H9 (cell line): ENCODE measurements at regions not wholly inside any gene's neighbourhood (a gene's known extent, or its start where the extent isn't known, plus 50 kb on each side); places are given as distances from the start of the nearest gene placed in this dataset.

ENCODE experiments used
- DNase-seq: peaks from one replicate; pipeline ENCODE4 v3.0.0-alpha.2; 2017
- H2AFZ ChIP-seq: one replicate; pipeline ENCODE4 v1.6.1; 2013; ENCODE audit warnings: mild to moderate bottlenecking, low read length, control low read depth, moderate library complexity
- H2AK5ac ChIP-seq: 2 replicates; pipeline ENCODE4 v1.6.1; 2013; ENCODE audit warnings: low read length, control low read depth, mixed read lengths; ENCODE audit not compliant: insufficient read length
- H2BK120ac ChIP-seq: one replicate; pipeline ENCODE4 v1.6.1; 2013; ENCODE audit warnings: low read depth, mild to moderate bottlenecking, low read length, control low read depth, inconsistent platforms; ENCODE audit not compliant: poor library complexity, severe bottlenecking
- H2BK12ac ChIP-seq: 2 replicates; pipeline ENCODE4 v1.6.1; 2013; ENCODE audit warnings: low read length, control low read depth, mixed read lengths, low read depth; ENCODE audit not compliant: insufficient read length
- H2BK15ac ChIP-seq: 2 replicates; pipeline ENCODE4 v1.6.1; 2013; ENCODE audit warnings: low read depth, low read length, control low read depth
- H2BK20ac ChIP-seq: one replicate; pipeline ENCODE4 v1.6.1; 2013; ENCODE audit warnings: low read depth, mild to moderate bottlenecking, low read length, control low read depth, inconsistent platforms; ENCODE audit not compliant: poor library complexity, severe bottlenecking
- H2BK5ac ChIP-seq: 2 replicates; pipeline ENCODE4 v1.6.1; 2013; ENCODE audit warnings: low read length, control low read depth, mixed read lengths; ENCODE audit not compliant: insufficient read length
- H3K14ac ChIP-seq: 2 replicates; pipeline ENCODE4 v1.6.1; 2013; ENCODE audit warnings: low read length, control low read depth; ENCODE audit not compliant: insufficient read depth
- H3K18ac ChIP-seq: 2 replicates; pipeline ENCODE4 v1.6.1; 2013; ENCODE audit warnings: low read depth, mild to moderate bottlenecking, mixed read lengths, low read length, control low read depth; ENCODE audit not compliant: insufficient read length
- H3K23ac ChIP-seq: 2 replicates; pipeline ENCODE4 v1.6.1; 2013; ENCODE audit warnings: low read length, control low read depth, mixed read lengths, low read depth; ENCODE audit not compliant: insufficient read length
- H3K23me2 ChIP-seq: 2 replicates; pipeline ENCODE4 v1.6.1; 2013; ENCODE audit warnings: low read depth, mild to moderate bottlenecking, mixed read lengths, low read length, control low read depth; ENCODE audit not compliant: insufficient read length, poor library complexity, severe bottlenecking
- H3K27ac ChIP-seq: 2 replicates; pipeline ENCODE4 v1.5.1; 2013; ENCODE audit warnings: low read length, control low read depth, mixed read lengths, low read depth; ENCODE audit not compliant: insufficient read length
- H3K27me3 ChIP-seq: 2 replicates; pipeline ENCODE4 v1.6.1; 2013; ENCODE audit warnings: low read length, control low read depth, inconsistent platforms; ENCODE audit not compliant: insufficient read depth
- H3K4ac ChIP-seq: 2 replicates; pipeline ENCODE4 v1.6.1; 2013; ENCODE audit warnings: low read depth, mild to moderate bottlenecking, control low read depth, inconsistent platforms, low read length, moderate library complexity
- H3K4me1 ChIP-seq: 2 replicates; pipeline ENCODE4 v1.6.1; 2013; ENCODE audit warnings: low read length, control low read depth, inconsistent platforms; ENCODE audit not compliant: insufficient read depth
- H3K4me2 ChIP-seq: 2 replicates; pipeline ENCODE4 v1.6.1; 2013; ENCODE audit warnings: low read length, control low read depth, mixed read lengths; ENCODE audit not compliant: insufficient read length, insufficient read depth
- H3K56ac ChIP-seq: 2 replicates; pipeline ENCODE4 v1.6.1; 2013; ENCODE audit warnings: low read depth, mild to moderate bottlenecking, mixed read lengths, low read length, control low read depth; ENCODE audit not compliant: insufficient read length
- H3K79me1 ChIP-seq: 2 replicates; pipeline ENCODE4 v1.6.1; 2013; ENCODE audit warnings: low read depth, mild to moderate bottlenecking, moderate library complexity, low read length, control low read depth, inconsistent platforms; ENCODE audit not compliant: insufficient read depth, poor library complexity, severe bottlenecking
- H3K79me2 ChIP-seq: 2 replicates; pipeline ENCODE4 v1.6.1; 2013; ENCODE audit warnings: low read length, control low read depth, inconsistent platforms; ENCODE audit not compliant: insufficient read depth
- H3K9ac ChIP-seq: 2 replicates; pipeline ENCODE4 v1.6.1; 2013; ENCODE audit warnings: low read length, control low read depth, mixed read lengths; ENCODE audit not compliant: insufficient read length; ENCODE audit errors: extremely low read depth
- H3K9me3 ChIP-seq: one replicate; pipeline ENCODE4 v1.6.1; 2013; ENCODE audit warnings: low read depth, low read length, inconsistent platforms; ENCODE audit not compliant: control insufficient read depth
- H3T11ph ChIP-seq: one replicate; pipeline ENCODE4 v1.6.1; 2013; ENCODE audit warnings: mild to moderate bottlenecking, low read length, control low read depth, inconsistent platforms
- H4K20me1 ChIP-seq: one replicate; pipeline ENCODE4 v1.6.1; 2013; ENCODE audit not compliant: control insufficient read depth, insufficient read length, insufficient read depth
- H4K5ac ChIP-seq: 2 replicates; pipeline ENCODE4 v1.6.1; 2013; ENCODE audit warnings: low read depth, mild to moderate bottlenecking, mixed read lengths, low read length, control low read depth; ENCODE audit not compliant: insufficient read length
- H4K8ac ChIP-seq: replicated peaks from 2 replicates; pipeline ENCODE4 v1.6.1; 2013; ENCODE audit warnings: low read length, control low read depth, mixed read lengths, low read depth; ENCODE audit not compliant: insufficient read length
- H4K91ac ChIP-seq: 2 replicates; pipeline ENCODE4 v1.6.1; 2013; ENCODE audit warnings: low read depth, mild to moderate bottlenecking, moderate library complexity, mixed read lengths, low read length, control low read depth; ENCODE audit not compliant: insufficient read length
- H3K27ac Mint-ChIP-seq, 3 experiments: 2 replicates in 2 of 3; 3 replicates in 1 of 3; pipeline ENCODE4 v1.8.0; 2020 to 2021; ENCODE audit warnings: mixed read lengths in 3 of 3, mild to moderate bottlenecking in 1 of 3, moderate library complexity in 1 of 3
- H3K27me3 Mint-ChIP-seq: 2 replicates; pipeline ENCODE4 v1.8.0; 2021; ENCODE audit warnings: low read depth, mild to moderate bottlenecking, moderate library complexity, mixed read lengths
- H3K36me3 Mint-ChIP-seq, 3 experiments: 2 replicates in 2 of 3; 3 replicates in 1 of 3; pipeline ENCODE4 v1.8.0; 2020 to 2021; ENCODE audit warnings: low read depth in 3 of 3, mixed read lengths in 3 of 3; ENCODE audit not compliant: insufficient read depth in 1 of 3
- H3K4me1 Mint-ChIP-seq, 2 experiments: 2 replicates each; pipeline ENCODE4 v1.8.0; 2020; ENCODE audit warnings: mixed read lengths in 2 of 2
- H3K4me3 Mint-ChIP-seq, 2 experiments: 2 replicates in 1 of 2; 3 replicates in 1 of 2; pipeline ENCODE4 v1.8.0; 2020 to 2021; ENCODE audit warnings: mild to moderate bottlenecking in 2 of 2, mixed read lengths in 2 of 2, moderate library complexity in 1 of 2
- H3K9me3 Mint-ChIP-seq, 2 experiments: 2 replicates in 1 of 2; 3 replicates in 1 of 2; pipeline ENCODE4 v1.8.0; 2020; ENCODE audit warnings: mild to moderate bottlenecking in 2 of 2, mixed read lengths in 2 of 2, moderate library complexity in 1 of 2
- whole genome bisulfite sequencing: extraction: QIAGEN DNeasy Blood & Tissue Kit; methylation state at CpG from one replicate; pipeline ENCODE4 v1.1.7; 2013; ENCODE audit warnings: missing lambda C conversion rate, low lambda C conversion rate, mixed read lengths; ENCODE audit not compliant: insufficient read length; ENCODE audit errors: extremely low coverage; 5-methylcytosine and 5-hydroxymethylcytosine counted together
- TF ChIP-seq, protein P1 (sequence below): fragments of 200-600 bp; sonication (generic); conservative IDR thresholded peaks from 3 replicates; pipeline ENCODE4 v1.8.0; 2021; ENCODE audit warnings: antibody characterized with exemption, mild to moderate bottlenecking

DNA sequence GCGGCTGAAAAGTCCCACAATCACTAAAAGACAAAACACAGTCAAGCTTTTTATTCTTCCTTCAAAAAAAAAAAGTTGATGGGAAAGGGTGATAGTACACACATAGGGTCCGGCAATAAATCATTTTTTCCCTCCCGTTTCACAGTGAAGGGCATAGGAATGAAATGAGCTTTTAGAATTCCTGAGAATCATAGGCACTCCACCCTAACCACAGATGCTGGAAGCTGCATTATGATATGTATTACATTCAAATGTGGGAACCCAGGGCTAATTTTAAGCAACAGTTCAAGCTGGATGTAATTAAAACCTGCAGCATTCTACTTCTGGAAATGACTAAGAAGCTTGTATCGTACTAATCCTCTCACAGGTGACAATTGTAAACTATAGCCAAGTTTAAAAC is 75.7 kb upstream of the KCNJ15 start:
- H3K9ac ChIP-seq = no peak overlapping the region
- no peaks in the 10 kb centered on the region for H3K27me3 ChIP-seq
- no peak overlapping the region for H2AK5ac ChIP-seq
- no peak overlapping the region for H3K14ac ChIP-seq
- no peak overlapping the region for H2BK15ac ChIP-seq
- H3K4ac ChIP-seq = no peak overlapping the region
- H3K36me3 Mint-ChIP-seq = peaks cover 0 to 1% (median 0%) of the 10 kb centered on the region in 3 experiments; a peak in 2 of 7 replicates
- no peak overlapping the region for H3K4me2 ChIP-seq
- H3K56ac ChIP-seq = no peak overlapping the region
- no peak overlapping the region for H2BK120ac ChIP-seq
- no peak overlapping the region for H4K91ac ChIP-seq
- no peak overlapping the region for H3K18ac ChIP-seq
- H3K27ac ChIP-seq = no peak overlapping the region
- H3K4me1 Mint-ChIP-seq = peaks cover 0 to 4% of the 10 kb centered on the region in 2 experiments; a peak in 2 of 4 replicates
- no peaks in the 10 kb centered on the region for H3K79me1 ChIP-seq
- no peak overlapping the region for H3T11ph ChIP-seq
- no peaks in the 10 kb centered on the region for H3K23me2 ChIP-seq
- TF ChIP-seq, protein P1, sequence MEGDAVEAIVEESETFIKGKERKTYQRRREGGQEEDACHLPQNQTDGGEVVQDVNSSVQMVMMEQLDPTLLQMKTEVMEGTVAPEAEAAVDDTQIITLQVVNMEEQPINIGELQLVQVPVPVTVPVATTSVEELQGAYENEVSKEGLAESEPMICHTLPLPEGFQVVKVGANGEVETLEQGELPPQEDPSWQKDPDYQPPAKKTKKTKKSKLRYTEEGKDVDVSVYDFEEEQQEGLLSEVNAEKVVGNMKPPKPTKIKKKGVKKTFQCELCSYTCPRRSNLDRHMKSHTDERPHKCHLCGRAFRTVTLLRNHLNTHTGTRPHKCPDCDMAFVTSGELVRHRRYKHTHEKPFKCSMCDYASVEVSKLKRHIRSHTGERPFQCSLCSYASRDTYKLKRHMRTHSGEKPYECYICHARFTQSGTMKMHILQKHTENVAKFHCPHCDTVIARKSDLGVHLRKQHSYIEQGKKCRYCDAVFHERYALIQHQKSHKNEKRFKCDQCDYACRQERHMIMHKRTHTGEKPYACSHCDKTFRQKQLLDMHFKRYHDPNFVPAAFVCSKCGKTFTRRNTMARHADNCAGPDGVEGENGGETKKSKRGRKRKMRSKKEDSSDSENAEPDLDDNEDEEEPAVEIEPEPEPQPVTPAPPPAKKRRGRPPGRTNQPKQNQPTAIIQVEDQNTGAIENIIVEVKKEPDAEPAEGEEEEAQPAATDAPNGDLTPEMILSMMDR = no peak
- DNase-seq = no peak
- H2BK5ac ChIP-seq = no peak overlapping the region
- no peak overlapping the region for H3K27ac Mint-ChIP-seq
- H3K4me3 Mint-ChIP-seq = no peak overlapping the region
- H3K23ac ChIP-seq = no peak overlapping the region
- H3K27me3 Mint-ChIP-seq = no peaks in the 10 kb centered on the region
- no peak overlapping the region for H2AFZ ChIP-seq
- H2BK12ac ChIP-seq = no peak overlapping the region
- H3K4me1 ChIP-seq = no peaks in the 10 kb centered on the region
- no peak overlapping the region for H2BK20ac ChIP-seq
- no peaks in the 10 kb centered on the region for H3K9me3 ChIP-seq
- H4K8ac ChIP-seq = no peak overlapping the region
- no peaks in the 10 kb centered on the region for H4K20me1 ChIP-seq
- H3K79me2 ChIP-seq = no peaks in the 10 kb centered on the region
- H3K9me3 Mint-ChIP-seq = peaks cover 9 to 11% of the 10 kb centered on the region in 2 experiments
- H4K5ac ChIP-seq = no peak overlapping the region
- WGBS = no CpG with 5 or more reads among the region's 4 CpGs
